HT1080 (cell line): ENCODE measurements at regions not wholly inside any gene's neighbourhood (a gene's known extent, or its start where the extent isn't known, plus 50 kb on each side); places are given as distances from the start of the nearest gene placed in this dataset.
"Not testable (repeated sequence)": the region's sequence is repeated elsewhere in the genome, so short reads cannot be mapped to it uniquely, and the experiment has no call there.

Source experiments
- DNase-seq: peaks from one replicate; pipeline ENCODE4 v3.0.0-alpha.2; 2015; ENCODE audit warnings: low read depth

DNA sequence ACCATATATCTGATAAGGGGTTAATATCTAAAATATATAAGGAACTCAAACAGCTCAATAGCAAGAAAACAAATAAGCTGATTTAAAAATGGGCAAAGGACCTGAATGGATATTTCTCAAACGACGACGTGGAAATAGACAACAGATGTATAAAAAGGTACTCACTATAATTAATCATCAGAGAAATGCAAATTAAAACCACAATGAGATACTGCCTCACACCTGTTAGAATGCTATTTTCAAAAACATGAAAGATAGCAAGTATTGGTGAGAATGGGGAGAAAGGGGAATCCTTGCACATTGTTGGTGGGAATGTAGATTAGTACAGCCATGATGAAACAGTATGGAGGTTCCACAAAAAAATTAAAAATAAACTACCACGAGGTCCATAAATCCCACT is 163.2 kb downstream of the DKK1 start:
- DNase-seq: no peak

DNA sequence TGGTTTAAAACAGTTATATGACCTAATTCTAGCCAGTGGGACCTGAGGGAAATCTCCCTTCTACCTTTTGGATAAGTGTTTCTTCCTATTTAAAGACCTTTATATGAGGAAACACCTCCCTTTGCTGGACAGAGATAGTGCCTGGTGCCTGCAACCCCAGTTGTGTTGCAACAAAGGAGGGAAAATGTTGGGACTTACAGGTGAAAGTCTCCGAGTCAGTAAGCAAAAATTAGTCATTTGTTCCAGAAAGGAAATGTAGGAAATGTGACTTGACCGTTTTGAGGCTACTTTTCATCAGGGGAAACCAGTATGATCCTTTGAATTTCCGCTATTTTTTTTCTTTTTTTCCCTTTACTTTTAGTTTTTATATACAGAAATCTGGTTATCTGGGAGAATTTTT is 165.5 kb downstream of the DKK1 start:
- DNase-seq: no peak

DNA sequence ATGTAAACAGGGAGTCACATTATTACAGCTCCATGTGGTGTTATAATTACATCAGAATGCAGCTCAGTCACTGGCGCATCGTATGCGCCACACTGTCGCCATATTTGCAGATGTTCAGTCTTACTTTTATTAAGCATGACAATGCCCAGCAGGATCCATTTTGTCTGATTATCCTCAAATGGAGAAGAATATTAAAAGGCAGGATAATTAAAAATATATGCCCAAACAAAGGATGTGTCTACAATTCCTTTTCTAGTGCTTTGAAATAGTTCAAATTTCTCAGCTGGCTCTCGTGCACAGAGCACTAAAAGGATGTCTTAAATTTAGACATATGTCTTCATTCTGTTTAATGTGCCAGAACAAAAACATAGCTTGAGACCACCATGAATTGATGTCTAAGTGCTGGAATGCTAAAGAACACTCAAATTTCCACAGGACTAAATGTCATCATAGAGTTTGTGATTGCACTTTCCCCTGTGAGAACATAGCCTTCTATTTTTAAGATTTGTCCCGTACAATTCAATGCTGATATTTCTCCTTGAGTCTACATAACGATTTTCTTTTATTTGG is 168.0 kb downstream of the DKK1 start:
- DNase-seq: no peak

DNA sequence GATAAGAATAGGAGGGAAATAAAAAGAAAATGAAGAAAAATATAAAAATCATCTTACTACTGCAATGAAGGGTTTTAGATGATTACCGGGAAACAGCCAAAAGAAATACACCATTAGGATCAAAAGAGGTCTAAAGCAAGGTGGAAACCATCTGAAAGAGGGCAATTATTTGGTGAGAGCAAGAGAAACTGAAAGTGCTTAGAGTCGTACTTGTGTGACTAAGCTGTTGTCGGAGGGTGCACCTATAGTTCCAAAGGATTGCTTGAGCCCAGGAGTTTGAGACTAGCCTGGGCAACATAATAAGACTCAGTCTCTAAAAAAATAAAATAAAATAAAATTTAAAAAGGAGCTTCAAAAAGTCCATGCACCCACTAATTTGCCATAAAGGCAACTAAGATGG is 169.5 kb downstream of the DKK1 start:
- DNase-seq: no peak

DNA sequence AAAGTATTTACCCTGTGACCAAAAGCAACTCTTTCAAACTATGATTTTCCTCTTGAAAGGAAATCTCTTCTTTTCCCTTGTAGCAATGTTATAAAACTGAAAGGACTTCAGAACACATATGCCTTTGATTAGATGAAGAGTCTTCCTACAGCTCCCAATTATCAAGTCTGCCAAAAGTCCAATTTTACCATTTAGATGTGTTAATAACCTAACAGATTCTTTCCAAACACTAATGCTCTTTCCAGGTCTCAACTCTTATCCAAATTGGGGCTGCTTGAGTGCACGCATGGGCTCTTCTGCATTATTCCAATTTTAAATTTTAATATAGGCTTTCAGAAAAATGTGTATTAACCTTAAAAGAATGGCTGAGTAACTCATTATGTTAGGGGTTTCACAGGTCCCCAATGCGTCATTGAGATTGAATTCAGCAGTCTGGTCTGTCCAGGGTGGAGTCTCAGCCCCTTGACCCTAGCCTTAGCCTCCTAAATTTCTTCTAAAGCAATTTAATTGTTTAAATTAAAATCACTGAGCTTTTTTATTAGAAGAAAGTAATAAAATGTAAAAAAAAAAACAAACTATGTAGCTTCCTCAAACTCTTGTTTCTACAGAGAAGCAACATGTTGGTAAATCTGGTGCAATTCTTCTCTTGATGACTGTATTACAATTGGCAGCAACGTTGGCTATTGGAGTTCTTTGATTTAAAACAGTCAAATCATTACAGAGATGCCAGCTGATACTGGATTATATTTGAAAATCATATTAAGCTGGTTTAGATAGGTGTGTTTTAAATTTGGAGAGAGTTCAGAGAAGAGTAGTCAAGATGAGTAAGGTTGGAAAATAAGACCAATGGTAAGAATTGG is 170.4 kb downstream of the DKK1 start:
- no peak for DNase-seq

DNA sequence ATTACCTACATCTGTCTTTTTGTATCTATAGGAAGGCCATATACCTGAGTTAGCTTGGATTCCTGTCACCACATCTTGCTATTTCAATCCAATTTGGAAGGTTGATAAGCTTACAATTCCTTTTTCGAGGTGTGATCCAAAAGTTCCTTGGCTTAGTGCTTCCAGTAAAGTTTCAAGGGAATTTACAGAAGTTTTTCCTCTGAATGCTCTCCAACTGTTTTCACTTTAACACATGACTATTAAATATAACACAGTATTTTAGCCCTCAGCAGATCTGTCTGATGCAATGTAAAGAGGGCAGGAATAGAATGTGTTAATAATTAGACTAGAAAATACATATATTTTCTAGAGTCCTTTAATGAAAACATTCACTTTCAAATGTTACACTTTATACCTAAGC is 171.4 kb downstream of the DKK1 start:
- no peak for DNase-seq

DNA sequence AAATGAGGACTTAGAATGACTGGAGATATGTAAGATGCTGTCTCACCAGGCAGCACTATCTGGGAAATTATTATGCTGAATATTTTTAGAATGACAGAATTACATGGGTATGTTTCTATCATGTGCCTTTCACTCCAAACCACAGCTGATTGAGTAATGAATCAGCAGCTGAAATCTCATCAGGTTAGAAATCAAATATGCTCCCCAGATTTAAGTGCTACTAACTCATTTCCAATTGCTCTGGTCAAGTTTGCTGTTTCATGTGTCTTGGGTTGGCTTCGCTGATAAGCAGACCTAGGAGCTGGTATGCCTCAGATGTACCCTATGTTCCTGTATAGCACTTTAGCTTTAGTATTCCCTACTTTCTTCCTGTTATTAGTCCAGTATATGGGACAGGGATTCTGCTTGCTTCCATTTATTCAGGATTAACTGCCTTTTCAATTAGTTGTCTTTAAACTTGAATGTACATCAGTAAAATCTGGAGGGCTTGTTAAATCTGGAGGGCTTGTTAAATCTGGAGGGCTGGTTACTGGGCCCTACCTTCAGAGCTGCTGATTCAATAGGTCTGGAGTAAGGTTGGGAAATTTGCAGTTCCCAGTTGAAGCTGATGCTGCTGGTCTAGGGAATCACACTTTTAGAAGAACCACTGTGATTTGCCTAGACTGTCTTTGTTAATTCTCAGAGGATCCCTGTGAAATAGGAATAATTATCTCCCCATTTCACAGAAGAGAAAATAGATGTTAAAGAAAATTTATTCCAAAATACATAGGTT is 172.9 kb downstream of the DKK1 start:
- DNase-seq: peak; percentile 92

DNA sequence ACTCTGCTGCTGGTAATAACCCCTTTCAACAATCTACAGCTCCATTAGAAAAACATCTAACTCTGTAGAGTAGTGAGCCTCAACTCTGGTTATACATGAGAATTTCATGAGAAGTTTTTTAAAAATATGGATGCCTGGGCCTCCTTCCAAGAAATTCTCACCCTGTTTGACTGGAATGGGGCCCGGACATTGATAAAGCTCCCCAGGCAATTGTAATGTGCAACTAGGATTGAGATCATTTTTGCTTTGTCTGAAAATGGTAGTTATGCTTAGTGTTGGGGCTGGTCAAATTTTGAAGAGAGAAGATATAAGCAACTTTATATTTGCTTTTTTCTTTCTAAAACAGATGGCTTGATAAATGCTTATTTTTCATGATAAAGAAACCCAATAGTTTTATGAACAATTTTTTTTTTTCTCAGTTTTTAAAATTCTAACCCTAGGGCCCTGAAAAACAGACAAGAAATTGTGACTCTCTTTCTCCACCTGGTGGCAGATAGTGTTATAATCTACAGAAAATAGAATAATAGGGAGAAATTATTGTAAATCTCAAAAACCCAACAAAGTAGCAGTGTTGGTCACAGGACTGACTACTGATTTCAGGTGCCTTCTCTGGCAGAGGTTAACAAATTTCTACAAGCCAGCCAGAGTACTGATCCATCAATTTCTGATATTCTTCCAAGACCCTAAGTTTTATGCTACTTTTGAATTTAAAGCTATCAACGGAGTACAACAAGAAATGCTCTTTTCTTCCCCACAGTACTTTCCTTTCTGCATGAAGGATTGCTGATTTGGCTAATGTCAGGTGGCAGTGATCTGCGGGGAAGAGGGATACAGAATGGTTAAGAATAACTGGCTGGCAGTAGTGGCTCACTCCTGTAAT is 174.8 kb downstream of the DKK1 start:
- DNase-seq: peak; percentile 44

DNA sequence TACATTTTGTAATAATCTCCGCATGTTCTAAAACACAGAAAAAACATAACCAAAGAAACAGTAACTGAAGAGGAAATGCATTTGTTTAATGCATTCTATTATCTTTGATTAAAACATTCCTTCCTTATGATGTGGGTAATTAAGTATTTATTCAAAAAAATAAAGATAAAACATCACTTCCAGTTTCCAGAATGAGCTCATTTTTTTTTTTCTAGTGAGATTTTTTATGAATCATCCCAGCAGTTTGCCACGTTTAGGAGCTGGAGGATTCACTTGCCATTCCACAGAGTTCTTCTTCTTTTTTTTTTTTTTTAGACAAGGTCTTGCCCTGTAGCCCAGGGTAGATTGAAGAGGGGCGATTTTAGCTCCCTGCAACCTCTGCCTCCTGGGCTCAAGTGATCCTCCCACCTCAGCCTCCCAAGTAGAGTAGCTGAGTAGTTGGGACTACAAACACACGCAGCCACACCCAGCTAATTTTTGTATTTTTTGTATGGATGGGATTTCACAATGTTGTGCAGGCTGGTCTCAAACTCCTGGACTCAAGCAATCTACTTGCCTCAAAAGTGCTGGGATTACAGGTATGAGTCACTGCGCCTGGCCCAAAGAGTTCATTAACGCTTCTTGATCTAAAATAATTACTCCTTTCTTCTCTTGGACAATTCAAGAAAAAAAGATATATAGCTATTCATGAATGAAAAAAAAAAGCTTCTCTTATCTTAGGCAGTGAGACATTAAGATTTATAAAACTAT is 177.3 kb downstream of the DKK1 start:
- DNase-seq: peak; percentile 40

DNA sequence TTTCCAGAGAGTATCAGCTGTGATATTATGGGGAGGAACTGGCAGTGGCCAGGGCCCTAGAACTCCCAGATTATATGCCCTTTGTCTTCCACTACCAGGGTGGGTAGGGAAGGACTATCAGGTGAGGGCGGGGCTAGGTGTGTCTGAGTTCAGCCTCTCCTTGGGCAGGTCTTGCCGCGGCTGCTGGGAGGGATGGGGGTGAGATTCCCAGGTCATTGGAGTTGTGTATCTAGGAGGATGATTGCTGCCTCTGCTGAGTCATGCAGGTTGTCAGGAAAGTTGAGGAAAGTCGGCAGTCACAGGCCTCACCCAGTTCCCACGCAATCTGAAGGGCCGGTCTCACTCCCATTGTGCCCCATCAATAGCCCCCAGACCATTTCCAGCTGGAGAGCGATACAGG is 185.2 kb downstream of the DKK1 start:
- DNase-seq: no peak

DNA sequence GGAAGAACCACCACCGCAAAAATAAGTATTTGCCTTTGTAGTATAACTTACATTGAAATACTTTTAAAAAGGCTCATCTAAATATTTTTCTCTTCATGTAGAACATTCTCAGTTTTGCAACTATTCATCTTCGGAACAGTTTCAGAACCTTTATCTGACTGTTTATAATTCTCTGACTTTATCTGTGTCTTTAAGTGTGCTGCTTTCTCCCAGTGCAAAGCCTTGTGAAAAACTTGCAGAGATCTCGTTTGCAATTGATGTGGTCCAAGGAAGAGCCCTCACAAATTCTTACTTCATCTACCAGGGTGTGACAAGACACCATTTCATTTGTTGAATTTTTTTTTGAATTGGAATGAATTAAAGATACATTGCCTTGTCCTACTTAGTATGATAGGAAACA is 186.4 kb downstream of the DKK1 start:
- no peak for DNase-seq

DNA sequence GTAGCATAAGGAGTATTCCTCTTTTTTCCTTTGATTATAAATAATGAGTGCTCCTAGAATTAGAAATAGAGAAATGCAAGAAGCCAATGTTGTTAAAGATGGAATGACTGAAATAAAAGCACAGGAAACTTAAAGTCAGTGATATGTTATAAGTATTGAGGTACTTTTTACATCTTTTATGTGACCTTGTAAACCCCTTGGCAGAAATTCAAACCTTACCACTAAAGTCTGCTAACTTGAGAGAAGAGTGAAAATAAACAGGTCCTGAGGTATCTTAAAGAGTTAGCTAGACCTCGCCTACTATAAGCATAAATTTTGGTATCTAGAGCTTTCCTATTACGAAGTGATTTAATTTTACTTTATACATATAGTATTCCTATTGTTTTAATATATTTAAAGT is 188.2 kb downstream of the DKK1 start:
- DNase-seq: no peak

DNA sequence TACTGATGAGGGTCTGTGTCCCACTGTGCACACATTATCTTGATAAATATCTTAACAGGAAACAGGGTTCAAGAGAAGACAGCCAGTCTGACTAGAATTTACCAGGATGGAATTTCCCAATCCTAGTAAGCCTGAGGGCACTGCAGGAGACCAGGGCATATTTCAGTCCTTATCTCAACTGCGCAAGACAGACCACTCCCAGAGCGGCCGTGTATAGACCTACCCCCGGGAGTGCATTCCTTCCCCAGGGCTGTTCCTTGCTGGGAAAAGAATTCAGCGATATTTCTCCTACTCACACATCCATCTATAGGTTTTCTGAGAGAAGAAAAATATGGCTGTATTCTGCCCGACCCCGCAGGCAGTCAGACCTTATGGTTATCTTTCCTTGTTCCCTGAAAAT is 191.3 kb downstream of the DKK1 start:
- not testable (repeated sequence) for DNase-seq

DNA sequence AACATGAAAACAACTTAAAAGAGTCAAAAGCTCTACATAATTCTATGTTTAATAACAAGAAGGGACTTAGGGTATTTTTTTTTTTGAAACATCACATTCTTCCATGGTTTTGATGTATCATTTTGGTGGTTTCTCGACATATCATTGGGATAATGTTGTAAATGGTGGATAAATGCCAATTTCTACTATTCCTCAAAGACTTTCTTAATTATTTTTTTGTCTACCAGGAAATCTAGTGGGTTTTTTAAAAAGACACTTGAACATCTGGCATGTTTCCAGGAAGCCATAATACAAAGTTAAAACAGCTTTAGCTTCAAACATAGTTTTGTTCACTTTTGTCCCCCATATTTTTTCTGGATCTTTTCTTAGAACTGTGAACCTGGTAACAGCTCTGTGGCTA is 200.4 kb downstream of the DKK1 start:
- no peak for DNase-seq

DNA sequence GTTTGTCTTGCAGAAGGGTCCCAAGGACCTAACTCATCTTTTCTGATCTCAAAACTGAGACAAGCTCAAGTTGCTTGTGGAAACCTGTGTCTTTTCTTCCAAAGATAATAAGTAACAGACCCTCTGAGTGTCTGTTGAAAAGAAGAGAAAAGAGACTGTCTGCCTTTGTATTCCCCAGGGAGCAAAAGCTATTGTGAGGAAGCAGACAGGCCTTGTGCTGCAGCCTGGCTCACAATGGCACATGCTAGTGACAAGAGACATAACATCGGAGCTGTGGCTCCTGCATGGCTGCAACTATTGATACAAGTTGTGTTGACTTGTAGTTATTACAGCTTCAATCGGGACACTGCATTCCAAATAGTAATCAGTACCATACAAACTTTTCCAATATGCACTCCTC is 202.9 kb downstream of the DKK1 start:
- no peak for DNase-seq

DNA sequence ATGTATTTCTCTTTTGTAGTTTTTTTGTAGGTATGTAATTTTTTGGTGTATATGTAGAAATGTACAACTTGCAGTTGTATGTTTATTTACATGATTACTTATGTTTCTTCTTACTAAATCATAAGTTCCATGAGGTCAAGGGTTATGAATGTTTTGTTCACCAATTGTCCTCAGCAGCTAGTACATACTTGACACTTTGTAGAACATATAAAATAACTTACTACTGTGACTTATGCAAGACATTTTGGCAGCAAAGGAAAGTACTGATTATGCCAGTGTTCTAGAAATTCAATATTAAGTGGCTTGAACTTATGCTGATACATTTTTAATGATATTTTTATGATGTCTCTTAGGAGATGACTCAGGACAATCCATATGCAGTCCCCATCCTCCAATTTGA is 209.6 kb downstream of the DKK1 start:
- DNase-seq: no peak

DNA sequence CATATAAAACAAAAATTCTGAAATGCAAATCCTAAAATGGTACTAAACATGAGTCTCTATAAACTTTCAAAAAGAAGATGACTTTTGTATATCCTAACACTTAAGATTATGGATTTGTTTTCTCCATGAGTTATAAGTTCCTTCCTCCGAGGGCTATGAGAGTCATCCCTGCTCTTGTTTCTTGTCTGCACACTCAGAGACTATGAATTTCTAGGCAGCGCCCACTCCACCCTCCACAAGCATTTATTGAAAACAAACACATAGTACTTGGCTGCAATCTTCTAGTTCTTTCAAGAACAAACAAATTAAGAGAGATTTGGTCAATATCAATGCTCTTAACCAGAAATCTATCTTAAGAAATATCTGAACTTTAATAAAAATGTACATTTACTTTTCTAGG is 211.7 kb downstream of the DKK1 start:
- DNase-seq: peak; percentile 27

DNA sequence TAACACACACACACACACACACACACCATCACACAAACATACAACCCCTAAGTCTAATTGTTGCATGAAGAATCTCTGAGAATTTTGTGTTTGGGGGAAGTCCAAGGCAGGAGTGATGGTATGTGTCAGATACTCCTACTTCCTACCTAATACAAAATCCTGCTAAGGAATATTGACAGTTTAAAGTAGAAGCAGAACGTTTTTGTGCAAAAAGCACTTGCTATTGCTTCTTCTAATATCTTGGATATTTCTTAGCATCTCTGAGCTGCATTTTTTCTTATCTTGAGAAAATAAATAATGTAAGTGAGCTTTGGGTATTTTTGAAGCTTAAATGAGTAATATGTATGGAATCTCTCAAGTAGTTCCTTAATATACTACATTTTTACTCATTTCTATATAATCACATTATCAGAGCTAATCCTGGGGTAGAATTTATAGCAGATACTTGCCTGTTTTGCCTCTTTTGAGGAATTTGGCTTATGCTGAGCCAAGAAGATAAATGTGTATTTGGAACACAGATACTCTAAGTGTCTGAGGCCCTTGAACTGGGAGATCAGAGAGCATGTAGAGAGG is 212.3 kb downstream of the DKK1 start:
- peak; percentile 13 for DNase-seq

DNA sequence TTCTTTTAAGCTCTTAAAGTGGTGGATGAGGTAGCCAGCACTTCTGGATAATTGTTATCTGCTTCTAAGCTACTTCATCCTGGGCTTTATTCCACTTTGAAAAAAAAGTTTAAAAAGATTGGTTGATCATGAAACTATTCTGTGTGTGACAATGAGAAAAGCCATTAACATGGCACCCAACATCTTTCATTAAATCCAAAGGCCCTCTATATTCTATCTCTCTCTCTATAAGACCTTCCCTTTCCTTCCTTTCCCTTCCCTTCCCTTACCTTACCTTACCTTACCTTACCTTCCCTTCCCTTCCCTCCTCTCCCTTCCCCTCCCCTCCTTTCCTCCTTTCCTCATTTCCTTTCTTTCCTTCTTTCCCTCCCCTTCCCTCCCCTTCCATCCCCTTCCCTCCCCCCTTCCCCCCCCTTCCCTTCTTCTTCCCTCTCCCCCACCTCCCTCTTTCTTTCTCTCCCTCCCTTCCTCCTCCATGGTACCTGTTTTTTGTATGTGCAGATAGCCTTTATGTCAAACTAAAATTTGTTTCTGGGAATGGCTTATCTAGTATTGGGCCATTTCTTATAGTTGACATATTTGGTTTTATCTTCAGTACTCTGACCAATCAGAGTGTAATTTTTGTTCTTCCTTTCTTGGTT is 218.7 kb downstream of the DKK1 start:
- no peak for DNase-seq

DNA sequence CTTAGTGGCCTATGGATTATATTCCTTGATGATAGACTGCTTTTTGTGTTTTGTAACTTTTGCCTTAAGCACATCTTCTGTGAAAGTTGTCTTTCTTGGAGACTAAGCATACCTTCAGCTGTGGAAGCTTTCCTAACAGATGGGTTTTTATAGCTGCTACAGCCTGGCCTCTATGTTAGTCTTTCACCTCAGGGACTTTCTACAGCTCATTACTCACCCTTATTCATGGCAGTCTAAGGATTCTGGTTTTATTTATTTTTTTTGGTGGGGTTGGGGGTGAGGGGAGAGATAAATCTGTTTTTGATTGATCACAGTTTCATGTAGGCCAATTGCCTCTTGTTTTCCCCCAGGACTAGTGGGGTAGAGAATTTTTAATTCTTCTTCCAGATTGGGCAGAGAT is 219.9 kb downstream of the DKK1 start:
- peak; percentile 34 for DNase-seq
